ENCODE measurements at regions not wholly inside any gene's neighbourhood (a gene's known extent, or its start where the extent isn't known, plus 50 kb on each side); places are given as distances from the start of the nearest gene placed in this dataset.
"Not testable (repeated sequence)": the region's sequence is repeated elsewhere in the genome, so short reads cannot be mapped to it uniquely, and the experiment has no call there.

DNA sequence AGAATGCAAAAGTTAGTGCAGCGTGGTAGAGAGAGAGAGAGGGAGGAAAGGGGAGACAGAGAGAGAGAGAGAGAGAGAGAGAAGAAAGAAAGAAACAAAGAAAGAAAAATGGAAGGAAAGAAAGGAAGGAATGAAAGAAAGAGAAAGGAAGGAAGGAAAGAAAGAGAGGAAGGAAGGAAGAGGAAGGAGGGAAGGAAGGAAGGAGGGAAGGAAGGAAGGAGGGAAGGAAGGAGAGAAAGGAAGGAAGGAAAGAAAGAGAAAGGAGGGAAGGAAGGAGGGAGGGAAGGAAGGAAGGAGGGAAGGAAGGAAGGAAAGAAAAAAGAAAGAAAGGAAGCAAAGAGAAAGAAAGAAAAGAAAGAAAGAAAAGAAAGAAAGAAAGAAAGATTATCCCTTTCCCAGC, 209.8 kb upstream of the MYO3A start:
- no peak for DNase-seq

DNA sequence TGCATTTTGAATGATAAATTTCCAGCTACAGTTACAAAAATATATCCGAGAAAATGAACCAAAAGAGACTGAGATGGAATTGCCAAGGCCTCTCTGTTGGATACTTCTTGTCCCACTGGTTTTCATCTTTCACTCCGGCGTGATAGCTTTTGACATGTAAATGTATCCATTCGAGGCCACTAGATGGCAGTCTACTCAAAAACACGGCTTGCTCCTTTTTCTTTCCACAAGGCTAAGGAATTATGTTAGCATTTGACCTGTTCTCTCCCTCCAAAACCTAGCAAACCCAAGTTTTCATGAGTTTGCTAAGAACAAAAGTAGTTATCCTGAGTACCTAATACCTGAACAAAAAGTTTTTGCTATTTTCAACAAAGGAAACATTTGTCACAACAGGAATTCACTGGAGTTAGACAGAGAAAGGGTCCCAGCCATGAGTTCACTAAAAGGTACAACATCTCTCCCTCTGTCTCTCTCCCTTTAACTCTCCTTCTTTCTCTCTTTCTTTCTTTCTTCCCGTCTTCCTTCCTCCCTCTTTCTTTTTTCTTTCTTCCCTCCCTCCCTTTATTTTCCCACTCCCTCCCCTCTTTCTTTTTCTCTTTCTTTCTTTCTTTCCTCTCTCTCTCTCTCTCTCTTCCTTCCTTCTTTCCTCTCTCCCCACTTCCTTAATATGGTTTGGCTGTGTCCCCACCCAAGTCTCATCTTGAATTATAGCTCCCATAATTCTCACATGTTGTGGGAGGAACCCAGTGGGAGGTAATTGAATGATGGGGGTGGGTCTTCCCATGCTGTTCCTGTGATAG, 207.9 kb upstream of the MYO3A start:
- peak; percentile 13 for DNase-seq

DNA sequence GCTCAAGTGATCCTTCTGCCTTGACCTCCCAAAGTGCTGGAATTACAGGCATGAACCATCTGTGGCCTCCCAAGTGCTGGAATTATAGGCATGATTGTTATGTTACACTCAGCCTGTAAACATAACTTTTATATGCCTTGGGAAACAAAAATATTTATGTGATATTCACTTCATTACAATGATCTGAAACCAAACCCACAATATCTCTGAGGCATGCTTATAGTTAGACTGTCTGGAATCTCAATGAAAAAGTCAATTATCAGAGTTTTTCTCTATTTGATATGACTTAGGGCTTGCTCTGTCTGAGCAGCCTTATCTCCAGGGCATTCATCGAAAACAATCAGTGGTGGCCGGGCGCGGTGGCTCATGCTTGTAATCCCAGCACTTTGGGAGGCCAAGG, 195.3 kb upstream of the MYO3A start:
- DNase-seq = no peak

DNA sequence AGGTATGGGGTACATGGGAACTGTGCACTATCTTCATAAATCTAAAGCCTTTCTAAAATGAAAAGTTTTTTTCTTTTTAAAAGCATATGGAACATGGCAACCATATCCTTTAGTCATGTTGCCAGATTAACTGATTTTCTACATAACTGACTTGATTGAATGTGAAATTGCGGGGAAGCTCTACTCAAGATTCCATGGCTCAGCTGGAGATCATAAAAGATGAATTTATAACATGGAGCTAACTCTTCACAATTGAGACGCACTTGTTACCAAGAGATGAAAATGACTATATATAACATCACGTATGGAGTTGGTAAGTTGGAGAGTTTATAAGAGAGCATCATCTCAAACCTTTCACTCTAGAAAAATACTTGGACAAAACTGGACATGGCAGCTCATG, 190.2 kb upstream of the MYO3A start:
- DNase-seq = no peak

DNA sequence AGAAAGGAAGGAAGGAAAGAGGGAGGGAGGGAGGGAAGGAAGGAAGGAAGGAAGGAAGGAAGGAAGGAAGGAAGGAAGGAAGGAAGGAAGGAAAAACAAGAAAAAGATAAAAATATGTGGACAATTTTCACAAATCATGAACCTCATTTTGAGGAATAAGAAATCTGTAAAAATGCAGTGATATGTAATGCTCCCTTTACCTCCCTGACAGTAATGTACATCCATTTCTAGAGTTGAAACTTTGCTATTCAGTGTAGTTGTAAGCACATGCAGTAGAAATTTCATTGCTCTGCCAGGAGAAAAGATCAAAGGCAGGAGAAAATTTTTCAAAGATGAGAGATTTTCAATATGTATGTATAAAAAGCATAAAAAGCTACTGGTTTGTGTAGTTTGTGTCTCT, 189.5 kb upstream of the MYO3A start:
- DNase-seq = no peak

DNA sequence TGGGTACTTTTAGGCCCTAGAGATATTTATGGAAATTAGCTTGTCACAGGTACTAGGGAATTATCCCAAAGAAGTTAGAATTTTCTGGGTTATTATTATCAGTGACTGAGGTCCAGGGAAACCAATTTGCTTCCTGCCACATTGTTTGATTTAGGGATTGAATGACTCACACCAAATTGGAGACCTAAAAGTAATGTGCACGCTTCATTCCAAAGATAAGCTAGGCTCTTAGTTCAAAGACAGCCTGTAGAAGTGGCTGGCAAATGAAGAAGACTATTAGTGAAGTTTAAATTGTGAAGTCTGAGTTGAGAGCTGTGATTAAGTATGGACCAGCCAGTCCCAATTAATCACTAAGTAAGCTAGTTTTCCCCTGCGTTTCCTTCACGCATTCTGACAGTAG, 188.1 kb upstream of the MYO3A start:
- DNase-seq = no peak

DNA sequence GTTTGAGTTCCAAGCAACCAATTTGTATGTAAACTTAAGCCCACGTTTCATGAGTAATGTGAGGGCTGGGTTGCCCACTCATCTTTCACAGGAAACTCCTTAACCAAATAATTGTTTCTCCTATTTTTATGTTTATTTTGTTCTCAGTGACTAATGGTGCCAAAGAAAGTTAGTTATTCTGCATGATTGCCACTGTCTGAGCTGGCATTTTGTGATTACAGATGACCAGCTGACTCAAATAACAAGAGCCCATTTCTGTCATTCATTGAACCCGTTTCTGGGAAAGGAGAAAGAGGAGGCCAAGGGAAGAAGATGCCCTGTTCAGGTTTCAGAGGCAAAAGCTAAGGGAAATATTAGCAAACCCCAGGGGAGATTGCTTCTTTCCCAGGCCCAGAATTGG, 186.9 kb upstream of the MYO3A start:
- no peak for DNase-seq

DNA sequence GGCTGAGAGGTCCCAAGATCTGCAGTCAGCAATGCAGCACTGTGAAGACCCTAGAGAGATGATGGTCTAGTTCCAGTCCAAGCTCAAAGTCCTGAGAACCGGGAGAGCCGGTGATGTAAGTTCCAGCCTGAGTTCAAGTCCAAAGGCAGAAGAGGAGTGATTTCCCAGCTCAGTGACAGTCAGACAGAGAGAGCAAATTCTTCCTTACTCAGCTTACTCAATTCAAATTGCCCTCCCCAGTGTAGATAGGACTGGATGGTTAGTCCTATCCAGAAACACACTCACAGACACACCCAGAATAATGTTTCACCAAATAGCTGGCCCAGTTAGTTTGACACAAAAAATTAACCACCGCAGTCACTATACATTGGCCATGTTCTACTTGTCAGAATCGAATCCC, 185.5 kb upstream of the MYO3A start:
- no peak for DNase-seq

DNA sequence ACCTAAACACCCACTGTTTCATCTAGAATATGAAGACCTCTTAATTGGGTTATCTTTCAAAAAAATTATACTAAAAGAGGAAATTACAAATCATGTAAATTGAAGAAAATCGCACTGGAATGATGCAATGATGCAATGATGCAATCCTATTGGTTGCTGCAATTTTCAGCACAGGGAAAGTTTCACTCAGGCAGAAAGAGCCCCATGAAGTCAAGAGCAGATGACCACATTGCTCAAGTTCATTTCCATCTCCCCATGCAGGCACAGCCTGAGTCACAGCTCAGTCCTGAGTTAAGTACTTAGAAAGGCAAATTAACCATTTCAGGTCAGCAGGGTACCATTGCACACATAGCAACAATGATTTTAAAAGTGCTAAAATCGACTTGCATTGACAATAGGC, 180.3 kb upstream of the MYO3A start:
- DNase-seq = no peak

DNA sequence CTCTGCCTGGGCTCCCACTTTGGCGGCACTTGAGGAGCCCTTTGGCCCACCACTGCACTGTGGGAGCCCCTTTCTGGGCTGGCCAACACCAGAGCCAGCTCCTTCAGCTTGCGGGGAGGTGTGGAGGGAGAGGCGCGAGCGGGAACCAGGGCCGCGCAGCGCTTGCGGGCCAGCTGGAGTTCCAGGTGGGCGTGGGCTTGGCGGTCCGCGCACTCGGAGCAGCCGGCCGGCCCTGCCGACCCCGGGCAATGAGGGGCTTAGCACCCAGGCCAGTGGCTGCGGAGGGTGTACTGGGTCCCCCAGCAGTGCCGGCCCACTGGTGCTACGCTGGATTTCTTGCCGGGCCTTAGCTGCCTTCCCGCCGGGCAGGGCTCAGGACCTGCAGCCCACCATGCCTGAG, 178.2 kb upstream of the MYO3A start:
- DNase-seq = not testable (repeated sequence)

DNA sequence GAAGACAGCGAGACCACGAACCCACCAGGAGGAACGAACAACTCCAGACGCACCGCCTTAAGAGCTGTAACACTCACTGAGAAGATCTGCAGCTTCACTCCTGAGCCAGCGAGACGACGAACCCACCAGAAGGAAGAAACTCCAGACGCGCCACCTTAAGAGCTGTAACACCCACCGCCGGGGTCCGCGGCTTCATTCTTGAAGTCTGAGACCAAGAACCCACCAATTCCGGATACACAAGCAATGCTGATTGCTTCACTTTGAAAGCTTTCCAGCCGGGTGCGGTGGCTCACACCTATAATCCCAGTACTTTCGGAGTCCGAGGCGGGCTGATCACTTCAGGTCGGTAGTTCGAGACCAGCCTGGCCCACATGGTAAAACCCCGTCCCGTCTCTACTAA, 177.2 kb upstream of the MYO3A start:
- DNase-seq = no peak

DNA sequence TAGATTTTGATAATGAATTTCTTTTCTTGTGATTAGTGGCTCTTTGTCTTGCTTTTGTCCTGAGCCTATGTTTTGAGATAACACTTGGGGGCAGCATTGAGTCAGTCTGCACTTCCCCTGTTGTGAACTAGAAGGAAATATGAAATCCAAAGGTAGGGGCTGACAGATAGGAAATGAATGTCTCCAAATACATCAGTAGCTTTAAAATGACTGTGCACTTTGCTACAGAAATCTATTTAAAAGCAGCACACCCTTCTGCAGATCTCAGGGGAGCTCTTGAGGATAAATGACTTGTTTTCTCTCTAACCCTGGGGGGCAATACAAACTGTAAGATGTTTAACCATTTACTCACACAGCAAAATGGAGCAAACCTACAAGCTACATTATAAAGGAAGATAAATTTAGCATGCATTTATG, 176.0 kb upstream of the MYO3A start:
- DNase-seq = no peak

DNA sequence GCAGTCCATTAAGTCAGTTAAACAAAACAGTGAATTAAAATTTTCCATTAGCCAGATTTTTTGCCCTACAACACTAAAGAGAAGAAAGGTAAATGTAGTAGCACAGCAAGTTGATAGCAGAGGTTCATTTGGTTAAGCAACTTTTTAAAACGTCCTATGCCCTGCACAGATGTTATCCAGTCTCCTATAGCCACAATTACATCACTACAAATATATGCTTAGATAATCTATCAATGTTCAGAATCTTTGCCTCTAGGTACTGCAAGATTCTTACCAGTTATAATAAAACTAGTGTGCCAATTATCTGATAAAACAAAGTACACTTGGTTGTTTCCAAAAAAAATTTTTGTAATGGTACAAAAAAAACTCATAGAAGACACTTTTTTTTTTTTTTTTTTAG, 175.5 kb upstream of the MYO3A start:
- DNase-seq = no peak

DNA sequence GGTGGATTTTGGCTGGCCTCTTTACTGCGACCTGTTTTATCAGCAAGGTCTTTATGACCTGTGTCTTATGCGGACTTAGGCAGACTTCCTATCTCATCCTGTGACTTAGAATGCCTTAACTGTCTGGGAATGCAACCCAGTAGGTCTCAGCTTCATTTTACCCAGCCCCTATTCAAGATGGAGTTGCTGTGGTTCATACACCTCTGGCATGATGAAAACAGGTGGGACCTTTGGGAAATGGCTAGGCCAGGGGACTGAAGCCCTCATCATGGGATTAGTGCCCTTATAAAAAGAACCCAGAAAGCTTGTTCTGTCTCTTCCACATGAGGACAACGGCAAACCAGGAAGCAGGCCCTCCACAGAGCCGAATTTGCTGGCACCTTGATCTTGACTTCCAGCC, 172.1 kb upstream of the MYO3A start:
- no peak for DNase-seq

DNA sequence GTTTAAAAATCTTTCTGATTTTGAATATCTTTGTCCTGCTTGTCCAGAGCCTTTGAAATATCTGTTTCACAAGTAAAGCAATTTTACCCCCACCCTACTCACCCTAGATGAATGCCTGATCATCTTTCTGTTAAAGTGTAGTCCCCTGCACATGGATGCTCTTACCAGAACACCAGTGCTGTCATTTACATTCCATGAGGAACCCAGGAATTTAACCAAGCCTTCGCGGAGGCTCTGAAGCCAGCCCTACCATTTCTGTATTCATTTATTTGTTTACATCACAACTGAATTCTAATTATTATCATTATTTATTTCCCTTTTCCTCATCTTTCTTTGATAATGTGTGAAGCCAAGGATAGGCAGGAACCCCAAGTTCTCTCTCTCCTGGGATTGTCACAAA, 167.8 kb upstream of the MYO3A start:
- no peak for DNase-seq

DNA sequence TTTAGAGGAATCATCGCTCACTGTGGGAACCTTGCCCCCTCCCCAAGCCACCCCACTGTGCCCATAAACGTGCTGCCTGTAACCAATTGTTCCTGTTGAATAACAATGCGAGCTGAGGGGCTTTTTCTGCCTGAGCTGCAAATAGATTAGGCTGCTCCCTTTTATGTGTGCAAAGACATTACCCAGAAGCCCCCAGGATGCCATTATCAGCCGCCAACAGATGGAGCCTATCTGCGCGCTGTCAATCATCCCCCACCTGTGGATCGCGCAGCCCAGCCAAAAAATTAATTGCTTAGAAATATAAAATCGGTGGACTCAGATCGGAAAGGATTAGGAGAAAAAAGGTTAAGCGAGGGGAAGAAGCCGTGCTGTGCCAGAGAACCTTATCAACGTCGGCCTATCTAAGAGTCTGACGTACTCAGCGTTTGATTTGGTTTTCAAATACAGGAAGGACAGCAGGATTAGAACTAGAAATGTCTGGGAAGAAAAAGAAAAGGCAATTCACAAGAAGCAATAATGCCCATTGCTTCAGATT, 167.3 kb upstream of the MYO3A start:
- DNase-seq = no peak

DNA sequence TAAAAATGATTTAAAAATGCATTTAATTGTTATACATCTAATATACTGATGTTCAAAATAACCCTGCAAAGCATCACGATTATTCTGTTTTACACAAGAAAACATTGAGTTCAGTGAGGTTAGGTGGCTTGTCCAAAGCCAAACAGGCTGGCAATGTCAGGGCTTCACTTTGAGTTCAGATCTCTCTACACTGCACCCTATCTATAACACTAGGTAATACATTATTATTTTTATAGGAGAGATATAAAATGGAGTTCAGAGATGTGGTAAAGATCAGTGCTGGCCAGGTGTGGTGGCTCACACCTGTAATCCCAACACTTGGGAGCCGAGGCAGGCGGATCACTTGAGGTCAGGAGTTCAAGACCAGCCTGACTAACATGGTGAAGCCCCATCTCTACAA, 165.9 kb upstream of the MYO3A start:
- DNase-seq = no peak

DNA sequence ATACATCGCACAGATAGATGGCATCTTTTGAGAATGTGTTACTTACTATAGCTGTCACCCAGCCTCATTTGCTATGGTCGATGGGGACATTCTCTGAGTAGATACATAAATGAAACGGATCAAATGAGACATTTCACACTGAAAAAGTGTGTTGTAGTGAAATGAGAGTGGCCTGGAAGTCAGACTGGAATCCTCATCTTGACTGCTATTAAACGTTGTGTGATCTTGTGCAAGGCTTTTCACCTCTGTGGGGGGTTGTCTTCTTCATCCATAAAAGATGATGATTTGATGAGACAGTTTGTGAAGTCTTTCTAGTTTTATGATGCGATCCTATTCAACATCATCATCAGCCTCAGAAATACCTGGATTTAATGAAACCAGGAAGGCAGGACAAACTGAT, 155.4 kb upstream of the MYO3A start:
- no peak for DNase-seq

DNA sequence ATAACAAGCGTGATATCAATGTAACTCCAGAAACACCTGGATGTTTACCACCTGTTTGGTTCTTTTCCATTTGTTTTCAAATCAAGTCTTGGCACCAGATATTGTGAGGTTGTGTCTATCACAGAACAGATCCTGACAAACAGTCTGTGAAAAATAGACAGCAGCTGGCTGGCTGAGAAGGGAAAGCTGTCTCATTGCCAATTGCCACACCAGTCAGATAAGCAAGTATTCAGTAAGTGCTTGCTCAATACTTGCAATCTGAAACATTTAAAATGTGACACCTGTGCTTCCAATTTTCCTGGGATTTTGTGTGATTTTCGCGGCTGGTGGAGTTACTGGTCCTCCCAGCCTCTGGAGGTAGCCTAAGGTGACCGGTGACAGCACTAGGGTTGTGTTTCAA, 147.9 kb upstream of the MYO3A start:
- no peak for DNase-seq

DNA sequence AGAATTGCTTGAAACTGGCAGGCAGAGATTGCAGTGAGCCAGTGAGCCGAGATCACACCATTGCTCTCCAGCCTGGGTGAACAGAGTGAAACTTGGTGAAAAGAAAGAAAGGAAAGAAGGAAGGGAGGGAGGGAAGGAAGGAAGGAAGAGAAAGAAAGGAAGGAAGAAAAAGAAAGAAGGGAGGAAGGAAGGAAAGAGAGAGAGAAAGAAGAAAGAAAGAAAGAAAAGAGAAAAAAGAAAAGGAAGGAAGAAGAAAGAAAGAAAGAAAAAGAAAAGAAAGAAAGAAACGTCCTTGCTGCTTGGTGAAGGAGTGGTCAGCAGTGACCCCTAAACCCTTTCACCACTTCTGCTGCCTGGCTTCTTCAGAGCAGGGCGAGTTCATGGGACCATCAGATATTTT, 147.1 kb upstream of the MYO3A start:
- DNase-seq = no peak

DNA sequence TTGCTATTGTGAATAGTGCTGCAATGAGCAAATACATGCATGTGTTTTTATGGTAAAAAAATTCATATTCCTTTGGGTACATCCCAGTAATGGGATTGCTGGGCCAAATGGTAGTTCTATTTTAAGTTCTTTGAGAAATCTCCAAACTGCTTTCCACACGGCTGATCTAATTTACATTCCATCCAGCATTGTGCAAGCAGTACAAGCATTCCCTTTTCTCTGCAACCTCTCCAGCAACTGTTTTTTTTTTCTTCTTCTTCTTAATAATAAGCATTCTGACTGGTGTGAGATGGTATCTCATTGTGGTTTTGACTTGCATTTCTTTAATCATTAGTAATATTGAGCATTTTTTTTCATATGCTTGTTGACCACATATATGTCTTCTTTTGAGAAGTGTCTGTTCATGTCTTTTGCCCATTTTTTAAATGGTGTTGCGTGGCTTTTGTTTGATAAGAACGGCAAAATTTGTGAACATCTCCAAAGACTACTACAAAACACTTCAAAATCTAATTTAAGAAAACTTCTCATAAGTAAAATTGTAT, 136.1 kb upstream of the MYO3A start:
- DNase-seq = no peak

DNA sequence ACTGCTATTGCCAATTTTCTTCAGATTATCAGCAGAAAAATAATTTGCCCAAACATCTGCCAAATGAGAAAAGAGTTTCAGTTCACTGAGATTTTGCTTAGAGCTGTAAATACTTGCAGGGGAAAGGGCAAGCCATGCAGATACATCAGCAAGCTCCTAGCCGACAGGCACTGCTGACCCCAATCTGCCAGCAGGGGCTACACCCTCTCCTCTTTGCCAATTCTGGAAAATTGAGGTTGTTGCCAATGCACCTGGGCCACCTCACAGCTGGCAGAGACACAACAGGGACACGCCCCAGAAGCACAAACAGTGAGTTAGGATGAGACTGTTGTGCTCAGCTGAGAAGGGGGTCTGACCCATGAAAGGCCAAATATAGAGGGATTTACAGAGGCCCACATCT, 129.5 kb upstream of the MYO3A start:
- DNase-seq = no peak

DNA sequence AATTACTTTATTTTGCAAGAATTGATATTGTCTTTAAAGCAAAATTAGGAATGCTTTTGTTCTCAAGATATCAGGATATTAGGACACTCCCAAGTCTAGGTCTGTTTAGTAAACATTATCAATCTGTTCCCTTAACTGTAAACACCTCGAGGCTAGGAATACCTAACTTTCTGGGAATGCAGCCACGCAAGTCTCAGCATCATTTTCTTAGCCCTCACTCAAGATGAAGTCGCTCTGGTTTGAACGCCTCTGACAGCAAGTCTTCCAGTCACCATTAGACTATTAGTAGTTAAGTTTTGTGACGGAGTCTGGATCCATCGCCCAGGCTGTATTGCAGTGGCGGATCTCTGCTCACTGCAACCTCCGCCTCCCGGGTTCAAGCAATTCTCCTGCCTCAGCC, 128.0 kb upstream of the MYO3A start:
- no peak for DNase-seq

DNA sequence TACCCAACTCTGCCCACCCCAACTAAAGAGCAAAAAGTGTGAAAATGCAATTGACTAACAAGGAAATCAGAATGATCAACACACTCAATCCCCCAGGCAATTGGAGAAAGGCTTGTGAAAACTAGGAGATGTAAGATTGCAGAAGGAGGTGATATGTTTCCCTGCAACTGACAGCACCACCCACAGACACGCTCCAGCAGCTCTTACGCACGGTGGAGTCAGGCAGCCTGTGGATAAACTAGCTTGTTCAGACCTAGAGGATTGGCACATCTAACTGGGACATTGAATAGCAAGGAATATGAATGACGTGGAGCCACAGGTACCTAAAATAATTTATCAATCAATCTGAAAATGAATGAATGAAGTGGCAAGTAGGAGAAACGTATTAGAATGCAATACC, 125.7 kb upstream of the MYO3A start:
- no peak for DNase-seq
